Thyroid gland (tissue), 4 donors: ENCODE measurements at regions not wholly inside any gene's neighbourhood (a gene's known extent, or its start where the extent isn't known, plus 50 kb on each side); places are given as distances from the start of the nearest gene placed in this dataset.

Source experiments
- CTCF ChIP-seq, 6 experiments: fragments of 200-600 bp in 3 of 6; fragments of 450-650 bp in 3 of 6; sonication (generic) in 3 of 6; IDR thresholded peaks; one replicate each; pipeline ENCODE4 v1.5.1; 2016 to 2019; ENCODE audit warnings: antibody characterized with exemption in 6 of 6, mild to moderate bottlenecking in 2 of 6, inconsistent platforms in 1 of 6, moderate library complexity in 1 of 6
- POLR2A ChIP-seq, 2 donors: fragments of 450-650 bp; IDR thresholded peaks; one replicate each; pipeline ENCODE4 v1.6.1; 2017; ENCODE audit warnings: antibody characterized with exemption in 2 of 2, mild to moderate bottlenecking in 2 of 2, moderate library complexity in 1 of 2

GRCh38 chr2:66995636-66996035 is 401.5 kb upstream of the ETAA1 start:
- no peak for TF ChIP-seq CTCF (IDR thresholded peaks at IDR 0.05)
- TF ChIP-seq POLR2A (IDR thresholded peaks at IDR 0.05), result no peak
